Activated CD4-positive, alpha-beta T cell treated with anti-CD3 and anti-CD28 coated beads for 48 hours (primary cell): ENCODE measurements at regions not wholly inside any gene's neighbourhood (a gene's known extent, or its start where the extent isn't known, plus 50 kb on each side); places are given as distances from the start of the nearest gene placed in this dataset.
"Not testable (repeated sequence)": the region's sequence is repeated elsewhere in the genome, so short reads cannot be mapped to it uniquely, and the experiment has no call there.

Experiments
- DNase-seq: peaks from one replicate; pipeline ENCODE4 v3.0.0-alpha.2; 2020

DNA sequence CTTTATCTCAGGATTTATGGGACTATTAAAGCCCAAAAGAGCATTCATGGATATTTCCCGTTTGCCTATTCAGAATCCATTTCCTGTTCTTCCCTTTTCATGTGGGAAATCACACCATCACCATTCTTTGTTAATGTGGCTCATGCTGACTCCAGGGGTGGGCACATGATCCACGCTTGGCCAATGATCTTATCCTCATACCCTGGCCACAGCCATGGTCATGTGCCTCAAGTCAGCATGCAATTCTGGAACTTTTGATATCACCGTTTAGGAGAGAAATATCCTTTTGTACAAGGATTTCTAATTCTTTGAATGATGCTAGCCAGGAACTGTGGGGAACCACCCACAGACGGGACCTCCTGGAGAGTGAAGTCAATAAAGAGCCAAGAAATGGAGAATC lies 272.2 kb downstream of the PRELID2 start:
- no peak for DNase-seq

DNA sequence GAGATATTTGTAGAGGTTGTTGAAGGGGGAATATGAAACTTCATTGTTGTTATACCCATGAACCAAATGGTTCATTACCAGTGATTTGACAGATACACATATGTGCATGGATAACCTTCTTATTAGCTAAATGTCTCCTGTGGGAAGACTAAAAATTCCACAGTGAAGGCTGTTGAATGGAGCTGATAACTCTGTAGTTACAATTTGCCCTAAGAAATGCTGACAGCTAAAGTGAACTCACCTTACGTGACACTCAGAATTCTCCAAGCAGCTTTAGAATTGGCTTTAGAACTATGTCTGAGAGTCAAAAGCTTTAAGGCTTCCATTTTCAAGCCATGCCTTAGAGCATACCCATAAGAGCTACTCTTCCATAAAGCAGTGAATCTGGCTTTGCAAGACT lies 276.9 kb downstream of the PRELID2 start:
- no peak for DNase-seq

DNA sequence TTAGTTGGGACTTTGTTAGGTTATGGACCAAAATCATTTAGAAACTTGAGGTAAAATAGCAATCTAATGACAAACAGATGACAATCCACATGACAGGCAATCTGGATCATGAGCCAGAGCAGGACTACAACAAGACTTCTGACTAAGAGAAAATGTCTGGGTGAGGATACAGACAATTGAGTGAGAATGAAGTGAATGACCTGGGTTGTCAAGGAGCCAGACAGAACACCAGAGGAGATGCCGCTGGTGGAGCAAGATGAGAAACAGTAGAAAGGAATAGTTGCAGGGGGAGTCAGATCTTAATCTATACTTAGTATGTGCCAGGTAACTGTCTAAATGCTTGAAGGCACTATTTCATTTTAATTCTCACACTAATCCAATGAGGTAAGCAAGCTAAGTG lies 277.8 kb downstream of the PRELID2 start:
- DNase-seq = no peak

DNA sequence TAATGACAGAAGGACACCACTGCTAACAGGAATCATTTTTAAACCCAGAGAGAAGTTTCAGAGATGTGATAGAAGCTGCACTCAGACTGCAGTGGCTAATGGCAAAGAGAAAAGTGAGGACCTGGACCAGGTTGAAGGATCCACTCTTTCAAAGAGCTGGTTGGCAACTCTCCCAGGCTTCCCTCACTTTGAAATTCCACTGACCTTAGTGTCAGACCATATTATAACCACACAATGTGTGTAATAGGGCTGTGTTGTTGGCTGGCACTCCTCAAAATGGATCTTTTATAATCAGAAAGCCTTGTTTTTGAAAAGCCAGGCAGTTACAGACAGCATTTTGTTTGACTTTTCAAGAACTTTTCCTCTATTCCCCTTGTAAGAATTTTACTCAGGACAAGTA lies 280.7 kb downstream of the PRELID2 start:
- DNase-seq = no peak

DNA sequence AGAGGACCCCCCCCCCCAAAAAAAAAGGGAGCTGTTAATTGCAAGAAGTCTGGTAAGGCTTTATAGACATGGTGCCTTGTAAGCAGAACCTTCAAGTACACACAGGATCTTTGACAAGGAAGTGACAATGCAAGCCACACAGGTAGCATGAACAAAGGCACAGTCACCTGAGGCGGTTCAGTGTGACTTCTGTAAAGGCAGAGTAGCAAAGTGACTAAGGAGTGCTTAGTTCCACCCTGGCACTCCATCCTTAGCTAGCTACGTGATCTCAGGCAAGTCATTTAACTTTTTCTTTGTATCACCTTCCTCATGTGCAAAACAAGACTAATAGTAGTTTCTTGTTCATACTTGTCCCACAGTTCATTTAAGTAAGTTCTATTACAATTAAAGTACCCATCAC lies 282.0 kb downstream of the PRELID2 start:
- DNase-seq = no peak

DNA sequence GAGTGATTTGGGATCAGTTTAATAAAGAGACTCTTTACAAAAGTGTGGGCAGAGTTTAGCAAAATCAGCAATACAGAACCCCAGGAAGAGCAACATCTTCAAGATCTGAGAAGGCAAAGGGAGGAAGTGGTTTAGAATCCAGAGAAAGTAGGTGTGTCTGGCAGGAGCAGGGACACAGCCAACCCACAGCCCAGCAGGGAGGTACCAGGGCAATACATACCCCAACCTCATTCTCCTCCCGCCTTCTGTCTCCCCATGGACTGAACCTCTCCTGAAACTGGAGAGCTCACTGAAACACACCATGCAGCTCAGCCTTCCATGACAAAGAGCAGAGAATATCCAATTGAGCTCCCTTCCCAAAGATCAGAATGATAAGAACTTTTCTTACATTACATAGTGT lies 283.4 kb downstream of the PRELID2 start:
- DNase-seq = no peak

DNA sequence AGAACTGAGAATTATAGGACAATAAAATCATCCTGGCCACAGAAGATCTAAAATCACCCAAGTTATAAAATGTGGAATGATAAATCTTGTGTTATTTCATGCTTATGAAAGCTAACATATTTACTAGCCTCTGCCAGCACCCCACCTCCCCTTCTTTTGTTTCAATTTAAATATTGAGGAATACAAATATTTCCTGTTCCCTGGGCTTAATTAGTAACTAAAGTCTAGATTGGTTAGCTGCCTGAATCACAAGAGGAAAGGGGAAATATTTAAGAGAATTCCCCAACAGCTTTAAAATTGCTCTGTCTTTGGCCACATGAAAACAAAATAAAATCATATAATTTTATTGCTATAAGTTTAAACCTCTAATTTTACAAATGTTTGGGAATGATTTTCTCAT lies 287.0 kb downstream of the PRELID2 start:
- DNase-seq = no peak

DNA sequence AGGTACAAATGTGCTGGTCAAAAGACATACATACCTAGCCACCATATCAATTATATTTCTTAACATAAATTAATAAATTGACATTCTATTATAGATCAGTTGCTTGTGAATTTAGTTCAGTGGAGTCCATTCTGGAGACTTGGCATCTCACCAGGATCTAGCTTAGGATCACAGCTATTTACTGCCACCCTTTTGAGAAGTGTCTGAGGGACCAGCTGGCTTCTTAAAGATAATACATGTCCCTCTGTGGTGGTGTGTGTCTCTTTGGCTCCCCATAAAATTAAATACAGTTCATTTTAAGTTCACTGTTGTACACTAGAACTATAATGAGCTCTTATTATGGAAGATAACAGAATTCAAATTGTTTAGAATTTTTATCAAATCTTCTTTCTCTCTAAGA lies 290.7 kb downstream of the PRELID2 start:
- DNase-seq = no peak

DNA sequence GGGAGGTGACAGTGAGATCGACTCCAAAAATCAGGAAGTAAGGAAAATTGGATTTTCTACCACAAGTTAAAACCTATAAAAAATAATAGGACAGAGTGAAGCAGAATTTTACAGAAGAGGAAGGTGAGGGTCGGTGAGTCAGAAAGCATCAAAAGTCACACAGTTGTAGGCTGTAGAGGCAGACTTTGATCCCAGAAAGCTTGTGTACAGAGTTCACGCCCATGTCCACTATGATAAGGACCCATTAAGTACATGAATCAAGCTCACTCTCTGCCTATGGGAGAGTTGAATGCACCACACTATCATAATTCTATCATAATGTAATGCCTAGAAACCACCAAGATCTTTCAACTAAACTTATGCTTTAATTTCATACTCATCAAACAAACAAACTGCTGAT lies 291.2 kb downstream of the PRELID2 start:
- no peak for DNase-seq

DNA sequence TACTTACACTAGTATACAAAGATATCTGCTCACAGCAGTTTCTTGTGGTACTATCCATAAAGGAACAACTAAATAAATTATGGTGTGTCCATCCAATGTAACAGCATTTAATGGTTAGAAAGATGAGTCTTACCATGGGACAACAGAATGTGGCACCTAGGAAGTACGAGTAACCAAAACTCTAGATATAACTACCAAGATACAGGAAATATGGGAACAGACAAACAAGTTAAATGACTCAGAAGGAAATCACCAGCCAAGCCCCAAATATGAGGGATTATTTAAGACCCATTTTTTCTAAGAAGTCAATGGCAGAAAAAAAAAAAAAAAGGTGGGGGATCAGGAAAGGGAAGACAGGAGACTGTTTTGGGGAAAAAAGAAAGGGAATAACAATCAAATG lies 294.8 kb downstream of the PRELID2 start:
- no peak for DNase-seq

DNA sequence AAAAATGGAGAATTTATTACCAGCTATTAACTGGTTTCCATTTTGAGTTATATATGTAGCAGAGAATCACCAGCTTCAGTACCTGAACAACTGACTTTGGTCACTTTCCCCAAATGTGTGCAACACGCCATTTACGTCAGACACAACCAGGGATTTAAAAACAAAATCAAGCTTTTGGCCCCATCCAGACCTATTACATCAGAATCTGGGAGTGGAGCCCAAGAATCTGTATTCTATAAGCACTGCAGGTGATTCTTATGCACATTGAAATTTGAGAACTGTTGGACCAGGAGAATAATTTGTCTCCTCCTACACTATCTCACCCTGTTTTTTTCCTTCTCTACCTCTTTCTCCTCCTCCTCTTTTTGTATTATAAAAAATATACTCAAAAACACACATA lies 295.9 kb downstream of the PRELID2 start:
- DNase-seq = no peak

DNA sequence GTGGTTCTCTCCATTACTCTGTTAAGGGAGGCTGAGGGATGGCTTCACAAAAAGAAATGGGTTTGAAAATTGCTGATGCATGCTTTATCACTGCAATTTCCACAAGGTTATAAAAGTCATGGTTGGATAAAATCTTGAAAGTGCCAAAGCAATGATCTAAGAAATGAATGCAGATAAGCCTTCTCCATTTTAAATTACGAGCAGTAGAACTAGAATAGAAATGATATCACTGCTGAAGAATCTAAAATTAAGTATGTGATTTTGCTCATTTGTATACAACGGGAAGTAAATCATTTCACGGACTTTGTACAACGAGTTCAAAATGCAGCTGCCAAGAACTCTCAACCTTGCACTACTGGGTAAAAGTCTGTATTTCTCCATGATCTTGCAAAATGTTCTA lies 299.0 kb downstream of the PRELID2 start:
- no peak for DNase-seq

DNA sequence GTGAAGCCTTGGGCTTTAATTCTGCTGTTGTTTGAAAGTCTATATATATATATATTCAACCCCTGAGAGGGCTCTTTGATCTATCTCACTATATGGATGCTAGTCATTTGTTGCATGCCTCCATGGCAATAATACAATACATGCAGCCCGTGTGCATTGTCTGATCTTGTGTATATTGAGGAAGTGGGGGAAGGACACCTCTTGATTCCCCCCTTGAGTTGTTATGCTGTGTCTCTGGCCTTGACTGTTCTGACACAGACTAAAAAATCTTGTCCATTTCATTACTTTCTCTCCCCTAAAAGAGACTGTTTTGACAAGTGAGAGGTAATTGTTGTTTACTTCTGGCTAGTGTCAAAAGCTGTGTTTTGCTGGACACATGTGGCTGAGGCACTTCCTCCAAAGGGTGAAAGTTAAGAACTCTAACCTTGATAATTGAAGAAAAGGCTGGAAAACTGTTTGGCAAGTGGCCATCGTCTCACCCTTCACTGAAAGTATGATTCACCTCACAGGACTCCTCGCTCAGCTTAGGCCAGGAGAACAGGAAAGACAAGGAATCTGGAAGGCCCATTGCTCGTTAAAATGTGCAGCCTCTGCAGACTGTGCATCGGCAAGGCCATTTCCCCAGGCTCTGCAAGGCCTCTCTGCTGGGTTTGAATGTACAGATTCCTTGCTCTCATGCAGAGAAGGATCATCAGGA lies 304.0 kb downstream of the PRELID2 start:
- DNase-seq = no peak

DNA sequence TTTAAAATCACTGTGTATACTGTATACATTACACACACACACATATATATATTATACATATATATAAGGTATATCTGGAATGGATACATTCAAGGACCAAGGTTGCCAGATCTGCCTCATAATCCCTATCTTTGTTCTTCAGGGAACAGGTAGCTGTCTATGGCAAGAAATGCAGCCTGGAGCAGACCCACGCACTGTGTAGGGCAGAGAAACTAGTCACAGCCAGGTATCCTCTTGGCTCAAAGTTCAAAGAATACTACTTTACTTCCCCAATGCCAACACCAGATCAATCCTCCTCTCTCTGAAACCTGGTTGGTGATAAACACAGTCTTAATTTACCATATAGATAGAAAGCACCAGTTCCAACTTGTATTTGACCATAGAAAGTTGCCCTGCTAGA lies 313.6 kb downstream of the PRELID2 start:
- no peak for DNase-seq

DNA sequence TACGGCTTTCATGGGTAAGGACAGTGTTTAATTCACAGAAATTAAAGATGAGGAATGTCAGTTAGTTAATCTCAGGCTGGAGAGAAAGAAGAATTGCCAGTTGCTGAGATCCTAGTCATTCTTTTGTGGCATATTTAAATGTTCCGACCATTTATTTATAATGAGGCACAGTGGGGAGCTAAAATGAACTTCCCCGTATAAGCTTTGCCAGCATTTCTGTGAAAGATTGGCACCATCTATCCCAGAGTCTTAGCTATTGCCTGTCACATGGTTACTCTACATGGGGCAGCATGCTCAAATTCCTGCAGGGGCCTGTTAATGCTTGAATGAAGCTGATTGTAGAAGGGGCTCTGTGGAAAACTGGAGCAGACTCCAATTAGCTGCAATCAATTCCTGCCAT lies 314.1 kb downstream of the PRELID2 start:
- no peak for DNase-seq

DNA sequence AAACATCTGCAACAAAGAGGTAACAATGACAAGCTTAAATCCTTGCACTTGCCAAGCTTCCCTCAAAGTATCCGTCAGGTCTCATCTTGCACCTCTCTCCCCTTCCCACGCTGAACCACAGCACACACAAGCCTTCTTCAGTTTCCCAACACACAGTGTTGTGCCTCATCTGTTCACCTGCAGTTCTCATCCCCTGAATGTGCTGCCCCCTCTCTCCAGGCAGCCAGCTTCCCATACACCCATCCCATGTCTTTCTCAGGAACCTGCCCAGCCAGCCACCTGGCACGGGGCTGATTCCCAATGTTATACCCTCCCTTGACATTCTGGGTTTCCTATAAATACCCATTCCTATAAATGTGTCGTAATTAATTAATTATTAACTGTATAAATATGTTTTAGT lies 314.8 kb downstream of the PRELID2 start:
- DNase-seq = no peak

DNA sequence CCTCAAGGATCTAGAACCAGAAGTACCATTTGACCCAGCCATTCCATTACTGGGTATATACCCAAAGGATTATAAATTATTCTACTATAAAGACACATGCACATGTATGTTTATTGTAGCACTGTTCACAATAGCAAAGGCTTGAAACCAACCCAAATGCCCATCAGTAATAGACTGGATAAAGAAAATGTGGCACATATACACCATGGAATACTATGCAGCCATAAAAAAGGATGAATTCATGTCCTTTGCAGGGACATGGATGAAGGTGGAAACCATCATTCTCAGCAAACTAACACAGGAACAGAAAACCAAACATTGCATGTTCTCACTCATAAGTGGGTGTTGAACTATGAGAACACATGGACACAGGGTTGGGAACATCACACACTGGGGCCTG lies 317.6 kb downstream of the PRELID2 start:
- DNase-seq = not testable (repeated sequence)

DNA sequence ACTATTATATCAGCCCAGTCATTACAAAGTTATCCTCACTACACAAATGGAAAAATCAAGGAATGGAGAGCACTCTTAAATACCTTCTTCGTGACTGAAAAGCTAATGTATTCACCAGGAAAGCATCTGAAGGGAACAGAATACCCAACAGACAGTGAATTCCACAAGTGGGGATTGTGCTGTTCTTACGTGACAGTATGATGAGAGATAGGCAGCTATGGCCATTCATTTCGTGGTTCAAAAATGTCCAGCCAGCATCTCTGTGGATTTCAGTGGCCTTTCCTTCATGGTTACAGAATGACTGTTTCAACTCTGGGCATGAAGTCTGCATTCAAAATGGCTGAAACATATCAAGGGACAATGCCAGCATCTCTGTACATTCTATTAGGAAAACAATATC lies 323.8 kb downstream of the PRELID2 start:
- no peak for DNase-seq

DNA sequence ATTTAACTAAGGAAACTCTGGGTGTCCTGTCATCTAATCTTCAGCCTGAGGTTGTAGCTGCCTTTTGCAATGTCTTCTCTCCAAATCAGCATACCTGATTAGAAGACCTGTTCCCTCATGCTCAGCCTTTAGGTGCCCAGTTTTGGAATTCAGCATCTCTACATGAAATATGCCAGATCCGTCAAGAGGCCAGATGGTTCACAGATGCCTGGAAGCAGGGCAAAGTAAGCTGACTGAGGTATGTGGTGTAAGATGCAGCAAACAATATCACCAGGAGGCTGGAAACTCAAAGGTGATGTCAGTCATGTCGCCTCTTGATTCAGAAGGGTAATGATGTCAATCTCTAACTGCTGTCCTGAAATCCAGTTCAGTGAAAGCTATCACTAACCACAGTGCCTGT lies 324.4 kb downstream of the PRELID2 start:
- no peak for DNase-seq

DNA sequence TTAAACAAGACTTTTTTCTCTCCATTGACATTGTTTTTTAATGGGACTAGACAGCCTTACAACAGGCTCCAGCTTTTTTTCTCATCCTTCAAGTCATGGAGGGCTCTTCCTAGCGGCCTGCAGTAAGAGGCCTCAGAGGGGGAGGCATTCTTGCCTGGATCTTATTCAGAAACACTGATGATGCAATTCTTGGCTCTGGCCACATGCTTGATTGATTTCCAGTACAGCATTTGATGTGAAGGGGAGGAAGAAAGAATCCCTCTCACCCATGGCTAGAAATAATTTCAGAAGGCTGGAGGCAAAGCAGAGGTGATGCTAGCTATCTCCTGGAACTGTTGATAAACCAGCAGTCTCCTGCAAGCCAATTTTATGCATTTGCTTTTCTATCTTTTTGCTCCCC lies 324.8 kb downstream of the PRELID2 start:
- no peak for DNase-seq

DNA sequence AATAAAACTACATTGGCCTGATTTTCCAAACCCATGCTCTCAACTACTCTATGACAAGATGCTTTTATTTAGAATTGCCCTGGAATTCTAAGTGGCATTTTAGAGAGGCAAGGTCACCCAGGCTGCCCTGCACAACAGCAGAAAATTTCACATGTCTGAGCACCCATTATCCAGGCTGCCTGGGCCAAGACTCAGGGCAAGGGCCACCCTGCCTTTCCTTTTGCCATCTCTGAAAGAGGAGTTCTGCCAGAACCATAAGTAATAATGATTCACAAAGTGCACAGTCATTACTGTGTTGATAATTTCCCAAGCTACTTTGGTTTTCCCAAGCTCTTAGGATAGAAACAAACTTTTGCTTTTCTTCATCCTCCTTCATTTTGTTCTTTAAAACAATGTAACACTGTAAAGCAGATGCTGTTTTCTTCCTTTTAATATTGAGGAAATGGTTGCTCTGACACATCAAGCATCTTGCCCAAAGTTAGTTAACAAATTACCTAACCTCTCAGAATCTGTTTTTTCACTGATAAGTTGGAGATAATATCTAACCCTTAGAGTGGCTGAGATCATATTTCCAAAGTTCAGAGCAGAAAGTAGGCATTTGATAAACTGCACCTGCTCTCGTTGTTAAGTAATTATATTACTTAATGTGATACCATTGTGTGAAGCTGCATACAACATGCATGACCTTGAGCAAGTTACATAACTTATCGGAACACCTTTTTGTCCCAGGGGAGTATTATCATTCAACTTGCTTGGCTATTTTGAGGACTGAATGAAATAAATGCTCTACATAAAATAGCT lies 325.6 kb downstream of the PRELID2 start:
- no peak for DNase-seq

DNA sequence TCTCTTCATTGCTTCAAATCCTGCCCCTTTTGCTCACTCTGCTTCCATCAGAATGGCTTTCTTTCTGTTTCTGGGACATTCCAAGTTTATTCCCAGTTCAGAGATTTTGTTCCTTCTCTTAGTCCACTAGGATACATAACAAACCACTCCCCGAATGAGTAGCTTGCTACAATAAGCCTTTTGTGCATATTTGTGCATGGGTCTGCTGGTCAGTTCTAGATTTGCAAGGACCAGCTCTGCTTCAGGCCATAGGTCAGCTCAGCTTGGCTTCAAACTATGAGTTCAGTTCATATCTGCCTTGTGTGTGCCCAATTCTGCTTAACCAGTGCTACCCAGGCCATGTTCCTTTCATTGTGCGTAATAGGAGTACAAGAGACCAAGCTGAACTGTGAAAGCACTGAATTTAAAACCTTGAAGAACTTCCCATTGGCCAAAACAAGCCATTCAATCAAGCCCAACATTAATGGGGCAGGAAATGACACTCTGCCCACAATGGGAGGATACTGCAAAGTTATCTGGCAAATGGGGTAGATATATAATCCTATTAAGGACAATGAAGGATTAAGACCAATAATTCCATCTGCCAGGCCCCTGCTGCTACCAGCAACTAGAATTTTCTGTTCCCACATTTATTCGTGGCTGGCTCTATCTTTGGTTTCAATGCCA lies 328.8 kb downstream of the PRELID2 start:
- DNase-seq = no peak

DNA sequence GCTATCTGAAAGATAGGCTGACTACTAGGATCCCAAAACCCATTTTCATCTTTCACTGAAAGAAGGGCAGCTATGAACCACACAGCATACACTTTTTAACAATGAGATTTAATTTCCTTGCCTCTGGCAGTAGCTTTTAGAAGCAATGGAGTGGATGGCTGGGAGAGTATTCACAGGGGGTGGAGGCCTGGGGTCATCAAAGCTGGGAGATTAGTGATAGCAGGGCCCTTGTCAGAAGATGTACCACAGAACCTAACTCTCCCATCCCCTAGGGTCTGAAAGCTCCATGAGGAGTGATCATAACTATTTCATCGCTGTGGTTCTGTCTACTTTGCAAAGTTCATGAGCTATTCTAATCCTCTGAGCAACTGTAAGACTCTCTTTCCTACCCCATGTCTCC lies 332.2 kb downstream of the PRELID2 start:
- no peak for DNase-seq

DNA sequence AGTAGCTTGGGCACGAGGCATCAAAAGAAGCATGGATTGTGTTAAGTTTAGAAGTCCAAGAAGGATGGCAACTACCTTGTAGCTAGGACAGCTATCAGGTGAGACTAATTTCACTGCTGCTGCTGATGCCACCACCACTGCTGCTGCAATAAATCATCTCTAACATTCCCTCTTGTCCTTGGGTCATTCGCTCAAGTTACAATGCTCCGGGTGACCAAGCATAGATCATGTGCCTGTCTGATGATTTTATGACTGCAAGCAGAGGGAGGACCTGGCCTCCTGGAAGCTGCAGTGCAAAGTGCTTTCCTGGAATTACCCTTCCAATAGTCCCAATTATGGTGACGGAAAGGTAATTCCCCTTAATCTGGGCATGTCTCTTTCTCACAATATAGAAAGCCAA lies 334.4 kb downstream of the PRELID2 start:
- DNase-seq = no peak
